GM21723 (cell line): ENCODE measurements at regions not wholly inside any gene's neighbourhood (a gene's known extent, or its start where the extent isn't known, plus 50 kb on each side); places are given as distances from the start of the nearest gene placed in this dataset.
"Not testable (repeated sequence)": the region's sequence is repeated elsewhere in the genome, so short reads cannot be mapped to it uniquely, and the experiment has no call there.

ENCODE experiments used
- ATAC-seq: cut with Tn5 transposase; IDR thresholded peaks from one replicate; pipeline ENCODE4 v1.9.1; 2021; ENCODE audit warnings: mild to moderate bottlenecking, moderate library complexity; ENCODE audit not compliant: unreplicated experiment

DNA sequence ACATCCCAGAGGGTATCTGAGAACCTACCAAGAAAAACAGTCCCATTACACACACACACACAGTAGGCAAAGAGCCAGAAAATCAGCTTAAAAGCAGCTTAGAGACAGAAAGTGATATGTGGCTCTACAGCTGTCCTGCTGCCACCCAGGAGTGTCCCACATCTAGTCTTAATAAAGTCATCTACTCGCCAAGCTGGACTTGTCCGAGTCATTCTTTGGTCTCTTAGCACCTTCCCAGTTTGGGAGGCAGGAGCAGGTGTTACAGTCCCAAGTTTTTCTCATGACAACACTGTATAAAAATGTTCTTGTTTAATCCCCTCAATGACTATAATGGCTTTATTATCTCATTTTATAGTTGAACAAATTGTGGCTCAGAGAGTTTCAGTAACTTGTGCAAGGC, 252.5 kb upstream of the CASK start:
- no peak for ATAC-seq

DNA sequence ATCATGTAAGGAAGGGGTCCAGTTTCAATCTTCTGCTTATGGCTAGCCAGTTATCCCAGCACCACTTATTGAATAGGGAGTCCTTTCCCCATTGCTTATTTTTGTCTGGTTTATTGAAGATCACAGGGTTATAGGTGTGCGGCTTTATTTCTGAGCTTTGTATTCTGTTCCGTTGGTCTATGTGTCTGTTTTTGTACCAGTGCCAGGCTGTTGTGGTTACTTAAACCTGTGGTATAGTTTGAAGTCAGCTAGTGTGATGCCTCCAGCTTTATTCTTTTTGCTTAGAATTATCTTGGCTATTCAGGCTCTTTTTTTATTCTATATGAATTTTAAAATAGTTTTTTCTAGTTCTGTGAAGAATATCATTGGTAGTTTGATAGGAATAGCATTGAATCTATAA, 234.6 kb upstream of the CASK start:
- not testable (repeated sequence) for ATAC-seq

DNA sequence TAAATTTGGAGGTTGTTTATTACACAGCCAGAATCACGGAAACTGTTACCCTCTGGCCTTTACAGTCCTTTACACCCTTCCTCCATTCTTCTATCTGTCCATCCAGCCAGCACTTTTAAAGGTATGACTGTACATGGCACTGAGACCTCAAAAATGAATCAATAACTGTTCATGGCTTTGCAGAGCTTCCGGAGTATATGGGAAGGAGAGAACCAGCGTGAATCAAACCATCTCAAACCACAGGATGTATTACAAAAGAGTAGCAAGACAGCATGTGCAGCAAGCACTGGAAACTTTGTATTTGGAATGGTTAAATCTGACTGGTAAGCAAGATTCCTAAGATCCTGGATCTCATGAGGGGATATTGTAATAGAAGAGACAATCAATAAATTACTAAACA, 228.5 kb upstream of the CASK start:
- no peak for ATAC-seq

DNA sequence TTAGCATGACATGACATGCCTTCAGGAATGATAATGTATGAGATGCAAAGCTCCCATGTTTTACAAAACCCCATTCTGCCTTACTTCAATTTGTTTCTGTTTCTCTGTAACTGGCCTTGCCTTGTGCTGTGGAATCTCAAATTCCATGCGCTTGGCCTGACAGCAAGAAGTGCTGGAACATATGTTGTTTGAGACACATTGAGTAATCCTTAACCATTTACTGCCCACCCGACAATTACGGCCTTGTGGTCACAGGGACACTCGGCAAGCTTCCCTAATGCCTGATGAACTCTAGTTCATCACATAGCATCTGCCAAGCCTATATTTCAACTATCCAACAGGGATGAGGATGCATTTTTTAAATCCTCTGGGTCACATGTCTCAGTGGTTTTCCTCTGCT, 226.4 kb upstream of the CASK start:
- no peak for ATAC-seq

DNA sequence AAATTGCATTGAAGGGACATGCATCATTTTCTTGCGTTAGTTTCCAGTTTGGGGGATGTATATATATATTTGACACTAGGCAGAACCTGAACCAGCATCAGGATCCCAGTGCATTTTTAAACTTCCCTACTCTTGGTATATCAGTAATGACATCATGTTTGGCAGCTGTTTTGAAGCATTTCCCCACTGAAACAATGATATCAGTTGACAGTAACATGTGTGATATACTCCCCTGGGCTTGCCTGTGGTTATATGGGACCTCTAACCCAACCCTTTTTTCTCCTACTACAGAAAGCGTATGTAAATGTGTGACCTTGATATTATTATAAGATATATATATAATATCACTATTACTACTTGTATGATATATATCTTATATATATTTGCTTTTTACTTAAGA, 225.9 kb upstream of the CASK start:
- ATAC-seq, result no peak

DNA sequence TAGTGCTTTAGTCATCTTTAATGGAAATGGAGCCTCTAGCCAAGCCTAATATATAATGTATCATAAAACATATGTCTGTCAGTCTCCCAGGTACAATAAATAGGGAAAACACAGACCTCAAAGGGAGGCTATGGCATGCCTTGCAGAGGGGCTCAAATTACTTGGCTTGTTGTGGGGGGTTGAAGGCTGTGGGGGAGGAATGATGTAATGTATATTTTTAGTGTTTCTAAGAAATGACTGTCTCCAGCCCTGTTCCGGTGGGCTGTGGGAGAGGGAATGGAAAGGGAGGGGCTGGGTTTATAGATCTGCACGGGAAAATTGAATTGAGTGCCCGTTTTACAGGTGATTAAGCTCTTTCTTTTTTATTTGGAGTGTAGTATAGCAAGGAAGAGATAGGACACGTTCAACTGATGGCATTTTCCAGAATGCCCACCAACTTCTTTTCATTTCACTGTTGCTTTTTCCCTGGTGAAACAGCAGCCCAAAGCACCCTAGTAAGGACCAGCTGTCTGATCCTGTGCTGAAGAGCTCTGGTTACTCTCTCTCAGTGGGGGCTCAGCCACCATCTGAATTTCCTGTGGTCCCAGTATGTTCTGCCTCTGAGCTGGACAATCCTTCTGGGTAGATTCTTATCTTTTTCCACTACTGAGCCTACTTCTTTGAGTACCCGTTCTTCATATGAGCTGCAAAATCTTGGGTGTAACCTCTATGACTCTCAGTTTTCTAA, 220.7 kb upstream of the CASK start:
- no peak for ATAC-seq

DNA sequence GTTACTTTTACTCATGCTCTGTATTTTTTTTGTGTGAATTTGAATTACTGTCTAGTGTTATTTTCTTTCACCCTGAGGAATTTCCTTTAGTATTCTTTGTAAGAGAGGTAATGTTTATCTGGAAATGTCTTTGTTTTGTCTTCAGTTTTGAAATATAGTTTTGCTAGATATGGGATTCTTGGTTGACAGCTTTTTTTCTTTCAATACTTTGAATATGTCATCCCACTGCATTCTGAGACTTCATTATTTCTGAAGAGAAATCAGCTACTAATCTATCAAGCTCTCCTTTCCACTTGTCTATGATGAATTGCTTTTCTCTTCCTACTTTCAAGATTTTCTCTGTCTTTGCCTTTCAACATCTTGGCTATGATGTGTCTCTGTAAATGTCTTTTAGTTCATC, 217.0 kb upstream of the CASK start:
- ATAC-seq, result no peak

DNA sequence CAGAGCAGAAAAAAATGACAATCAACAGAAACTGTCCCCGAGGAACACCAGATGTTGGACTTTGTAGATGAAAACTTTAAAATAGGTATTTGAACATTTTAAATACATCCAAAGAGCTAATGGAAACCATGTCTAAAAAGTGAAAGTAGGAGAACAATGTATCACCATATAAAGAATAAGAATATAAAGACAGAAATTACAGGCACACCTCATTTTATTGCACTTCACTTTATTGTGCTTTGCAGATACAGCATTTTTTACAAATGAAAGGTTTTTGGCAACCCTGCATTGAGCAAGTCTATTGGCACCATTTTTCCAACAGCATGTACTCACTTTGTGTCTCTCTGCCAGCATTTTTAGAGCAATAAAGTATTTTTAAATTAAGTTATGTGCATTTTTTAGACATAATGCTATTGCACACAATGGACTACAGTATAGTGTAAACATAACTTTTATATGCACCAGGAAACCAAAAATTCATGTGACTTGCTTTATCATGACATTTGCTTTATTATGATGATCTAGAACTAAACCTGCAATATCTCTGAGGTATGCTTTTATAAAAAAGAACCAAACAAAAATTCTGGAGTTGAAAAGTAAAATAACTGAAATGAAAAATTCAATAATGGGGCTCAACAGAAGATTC, 212.4 kb upstream of the CASK start:
- no peak for ATAC-seq

DNA sequence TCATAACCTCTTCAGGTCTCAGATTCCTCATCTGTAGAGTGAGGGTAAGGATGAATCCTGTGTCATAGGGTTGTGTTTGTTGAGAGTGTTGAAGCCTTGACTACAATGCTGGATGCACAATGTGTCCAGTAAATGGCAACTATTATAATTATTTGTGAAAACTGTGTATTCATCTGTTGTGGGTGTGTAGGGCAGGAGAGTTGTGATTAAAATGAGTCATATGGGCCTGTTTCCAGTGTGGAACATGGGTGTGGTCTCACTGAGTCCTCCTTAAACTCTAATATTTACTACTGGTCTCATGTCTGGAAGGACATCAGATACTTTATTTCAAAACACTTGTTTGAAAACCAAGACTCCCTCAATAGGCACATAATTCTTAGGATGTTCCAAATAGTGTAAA, 208.5 kb upstream of the CASK start:
- ATAC-seq, result no peak

DNA sequence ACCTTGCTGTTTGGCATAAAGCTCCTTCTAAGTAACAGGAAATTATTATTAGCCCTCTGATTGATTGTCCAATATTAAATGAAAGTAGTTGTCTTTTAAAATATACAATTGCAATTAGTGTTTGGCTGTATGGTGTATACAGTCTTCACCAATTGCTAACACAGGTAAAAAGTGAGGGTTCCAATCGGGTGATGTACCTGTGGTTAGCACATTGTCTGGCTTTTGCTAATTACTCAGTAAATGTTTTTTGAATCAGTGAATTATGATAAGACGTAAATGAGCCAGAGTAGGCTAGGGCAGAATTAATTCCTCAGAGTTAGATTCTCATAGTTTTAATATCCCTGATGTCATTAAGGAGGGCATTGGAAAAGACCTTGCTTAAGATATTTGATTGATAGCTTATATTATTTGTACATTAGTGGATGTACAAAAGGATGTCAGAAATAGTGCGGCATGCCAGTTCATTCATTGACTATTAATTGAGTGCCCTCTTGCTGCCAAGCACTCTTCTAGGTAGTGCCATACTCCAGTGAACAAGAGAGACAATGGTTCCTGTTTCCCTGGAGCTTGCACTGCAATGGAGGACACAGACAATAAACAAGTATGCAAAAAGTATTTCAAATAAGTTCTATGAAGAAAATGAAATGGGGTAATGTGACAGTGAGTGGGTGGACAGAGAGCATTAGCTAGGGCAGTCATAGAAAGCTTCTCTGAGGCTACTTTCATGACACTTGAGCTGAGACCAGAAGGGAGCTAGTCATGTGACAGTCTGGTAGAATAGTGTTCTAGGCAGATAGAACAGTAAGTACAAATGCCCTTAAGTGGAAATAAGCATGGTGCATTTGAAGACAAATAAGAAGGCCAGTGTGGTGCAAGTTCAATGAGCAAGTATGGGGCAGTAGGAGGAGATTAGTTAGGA, 205.9 kb upstream of the CASK start:
- ATAC-seq, result no peak

DNA sequence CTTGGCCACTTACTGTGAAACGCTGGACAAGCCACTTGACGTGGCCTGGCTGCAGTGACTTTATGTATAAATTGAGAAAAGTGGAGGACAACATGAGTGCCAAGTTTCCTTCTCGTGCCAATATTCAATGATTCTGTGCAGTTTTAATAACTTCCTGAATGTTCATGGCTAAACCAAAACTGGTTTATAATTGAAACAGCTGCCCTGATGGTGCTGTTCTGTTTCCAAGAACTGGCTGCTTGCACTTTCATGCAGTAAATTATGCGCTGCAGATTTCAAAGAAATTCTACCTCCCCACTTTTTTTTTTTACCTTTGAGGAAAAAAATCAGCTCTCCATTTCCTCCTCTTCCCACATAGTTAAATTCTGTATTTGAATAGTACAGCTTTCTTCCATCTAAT, 205.2 kb upstream of the CASK start:
- no peak for ATAC-seq

DNA sequence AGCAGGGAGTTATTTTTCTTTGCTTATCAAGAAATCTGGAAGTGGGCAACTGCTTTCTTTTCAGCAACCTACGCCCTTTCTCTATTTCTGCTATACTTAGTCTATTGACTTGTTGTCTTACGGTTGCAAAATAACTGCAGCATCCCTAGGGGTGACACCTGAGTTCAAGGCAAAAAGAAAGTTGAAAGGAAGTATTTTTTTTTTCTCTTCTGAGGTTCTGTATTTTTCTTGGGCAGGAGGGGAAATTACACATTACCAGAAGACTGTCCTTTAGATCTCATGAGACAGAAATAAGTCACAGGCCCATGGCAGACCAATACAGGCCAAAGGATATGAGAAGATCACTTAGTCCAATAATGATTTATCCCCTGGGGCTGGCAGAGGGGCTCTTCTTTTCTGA, 204.7 kb upstream of the CASK start:
- peak; percentile 62 for ATAC-seq

DNA sequence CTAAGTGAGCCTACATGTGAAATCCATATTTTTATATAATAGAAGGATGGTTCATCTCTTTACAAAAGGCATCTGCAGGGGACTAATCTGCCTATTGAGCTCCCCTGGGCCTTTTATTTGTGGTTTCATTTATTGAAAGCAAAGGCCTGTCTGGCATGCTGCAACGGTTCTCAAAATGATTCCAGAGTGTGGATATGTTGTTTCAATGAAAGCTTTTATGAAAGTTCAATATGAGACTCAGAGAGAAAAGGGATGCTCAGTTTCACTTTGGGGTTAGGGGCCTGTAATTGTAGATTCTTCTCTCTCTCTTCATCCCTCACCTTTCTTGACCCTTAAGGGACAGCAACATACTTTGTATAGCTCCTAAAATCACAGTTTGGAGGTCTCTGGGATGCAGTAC, 204.2 kb upstream of the CASK start:
- no peak for ATAC-seq

DNA sequence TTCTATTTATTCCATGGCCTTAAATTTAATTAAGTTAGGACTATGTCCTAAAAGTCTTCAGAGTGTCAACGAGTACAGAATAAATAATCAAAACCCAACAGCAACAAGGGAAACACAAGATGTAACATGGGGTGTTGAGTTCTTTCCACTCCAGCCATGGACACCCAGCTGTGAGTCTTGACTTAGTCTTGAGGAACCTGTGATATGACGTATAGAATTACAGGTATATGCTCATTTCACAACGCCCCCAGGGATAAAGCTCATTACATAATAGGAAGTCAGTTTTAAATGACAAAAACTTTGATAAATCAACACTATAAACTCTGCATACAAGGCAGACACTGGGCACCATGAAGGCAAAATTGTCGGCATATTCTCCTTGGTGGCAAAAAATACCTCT, 200.0 kb upstream of the CASK start:
- ATAC-seq, result no peak

DNA sequence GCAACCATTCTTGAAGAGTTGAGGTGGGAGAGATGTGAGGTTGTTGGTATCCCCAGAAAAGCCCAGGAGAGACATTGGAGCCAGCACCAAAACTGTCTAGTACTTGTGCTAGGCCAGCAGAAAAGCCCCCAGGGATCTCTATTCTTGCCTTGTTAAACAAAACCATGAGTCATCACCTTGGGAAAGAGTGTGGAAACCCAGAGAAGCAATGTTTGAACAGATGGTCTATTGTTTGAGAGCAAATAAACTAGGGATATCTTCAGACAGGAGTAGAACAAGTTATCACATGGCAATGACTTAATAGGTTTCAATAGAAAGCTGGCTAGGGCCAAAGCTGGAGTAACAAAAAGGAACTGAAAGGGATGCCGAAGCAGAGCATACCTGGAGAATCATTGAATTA, 195.7 kb upstream of the CASK start:
- ATAC-seq, result no peak

DNA sequence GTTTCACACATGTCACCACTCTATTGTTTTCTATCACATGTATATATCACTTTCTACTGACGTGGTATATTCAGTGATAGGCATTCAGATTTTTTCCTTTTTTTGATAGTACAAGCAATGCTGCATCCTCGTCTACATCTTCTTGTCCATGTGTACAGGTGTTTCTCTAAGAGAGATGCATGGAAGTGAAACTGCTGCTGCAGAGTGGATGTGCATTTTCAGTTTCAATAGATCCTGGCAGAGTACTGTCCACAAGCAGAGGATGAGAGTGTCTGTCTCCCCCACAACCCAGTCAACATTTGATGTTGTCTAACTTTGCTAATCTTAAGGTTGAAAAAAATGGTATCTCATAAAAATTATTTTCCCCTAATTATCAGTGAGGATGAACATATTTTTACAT, 194.0 kb upstream of the CASK start:
- ATAC-seq, result no peak

DNA sequence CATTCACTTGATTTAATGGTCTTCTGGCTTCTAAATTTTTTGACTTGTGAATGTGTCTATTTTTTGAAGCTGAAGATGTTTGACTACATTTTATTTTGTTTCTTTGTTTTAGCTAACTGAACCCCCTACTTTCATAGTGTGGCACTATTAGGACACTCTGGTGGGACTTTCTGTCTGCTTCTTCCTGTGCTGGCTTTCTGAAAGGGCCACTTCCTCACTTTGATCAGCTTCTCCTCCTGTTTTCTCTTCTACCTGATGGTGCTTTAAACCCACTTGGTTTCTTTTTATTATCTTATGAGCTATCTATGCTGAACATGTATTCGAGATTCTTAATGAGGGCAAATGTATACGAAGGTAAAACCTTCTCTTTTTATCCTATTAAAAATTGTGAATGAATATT, 186.1 kb upstream of the CASK start:
- ATAC-seq, result no peak

DNA sequence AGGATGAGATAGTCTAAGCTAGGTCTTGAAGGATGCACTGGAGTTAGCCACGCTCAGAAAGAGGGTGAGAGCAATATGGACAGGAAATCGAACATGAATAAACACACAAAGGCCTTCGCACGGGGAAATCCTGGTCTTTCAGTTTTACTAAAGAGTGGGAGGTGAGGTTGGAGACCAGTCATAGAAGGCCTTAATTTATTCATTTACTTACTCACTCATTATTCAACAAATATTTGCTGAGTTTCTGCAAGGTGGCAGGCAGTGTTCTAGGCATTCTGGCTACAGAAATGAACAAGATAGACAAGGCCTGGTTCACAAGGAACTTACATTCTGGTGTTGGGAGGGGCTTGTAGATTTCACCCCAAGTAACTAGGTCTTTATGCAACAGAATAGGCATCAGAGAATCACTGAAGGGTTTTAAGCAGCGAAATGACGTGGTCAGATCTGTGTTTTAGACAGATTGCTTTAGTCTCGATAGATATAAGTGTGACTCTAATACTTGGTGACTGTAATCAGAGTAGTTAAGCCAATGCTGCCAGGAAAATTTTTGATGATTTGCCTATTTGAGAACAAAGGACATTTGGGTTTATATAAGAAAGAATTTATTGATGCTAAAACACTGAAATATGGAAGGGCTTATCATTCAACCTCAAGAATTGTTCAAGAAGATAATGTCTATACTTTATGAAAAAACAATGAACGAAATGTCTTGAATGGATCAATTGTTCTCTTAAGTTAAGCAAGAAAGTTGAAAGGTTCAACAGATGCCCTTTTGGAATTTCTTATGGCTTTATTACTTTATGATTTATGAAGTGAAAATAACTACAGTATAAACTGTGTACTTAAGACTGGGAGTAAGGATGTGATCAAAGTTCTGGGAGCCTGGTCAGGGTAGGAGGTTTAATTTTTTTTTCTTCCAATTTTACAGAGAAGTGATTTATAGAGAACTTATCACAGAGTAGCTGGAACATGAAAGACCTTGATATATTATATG, 184.4 kb upstream of the CASK start:
- ATAC-seq, result no peak

DNA sequence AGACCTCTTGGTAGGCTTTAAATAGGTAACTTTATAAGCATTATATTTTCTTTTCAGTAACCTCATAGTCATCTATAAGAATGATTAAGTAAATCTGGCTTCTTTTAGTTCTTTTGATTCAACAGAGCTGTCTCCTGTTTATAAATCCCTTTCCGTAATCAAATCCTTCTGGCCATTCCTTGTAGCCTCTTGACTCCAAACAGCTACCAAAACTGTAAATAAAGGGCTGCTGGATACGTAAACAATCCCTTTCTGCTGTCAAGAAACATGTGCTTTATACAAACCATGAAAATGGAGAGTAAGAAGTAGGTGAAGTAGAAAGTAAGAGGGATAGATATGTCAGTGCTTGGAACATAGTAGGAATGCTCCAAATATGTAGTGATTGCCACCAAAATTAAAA, 183.2 kb upstream of the CASK start:
- no peak for ATAC-seq

DNA sequence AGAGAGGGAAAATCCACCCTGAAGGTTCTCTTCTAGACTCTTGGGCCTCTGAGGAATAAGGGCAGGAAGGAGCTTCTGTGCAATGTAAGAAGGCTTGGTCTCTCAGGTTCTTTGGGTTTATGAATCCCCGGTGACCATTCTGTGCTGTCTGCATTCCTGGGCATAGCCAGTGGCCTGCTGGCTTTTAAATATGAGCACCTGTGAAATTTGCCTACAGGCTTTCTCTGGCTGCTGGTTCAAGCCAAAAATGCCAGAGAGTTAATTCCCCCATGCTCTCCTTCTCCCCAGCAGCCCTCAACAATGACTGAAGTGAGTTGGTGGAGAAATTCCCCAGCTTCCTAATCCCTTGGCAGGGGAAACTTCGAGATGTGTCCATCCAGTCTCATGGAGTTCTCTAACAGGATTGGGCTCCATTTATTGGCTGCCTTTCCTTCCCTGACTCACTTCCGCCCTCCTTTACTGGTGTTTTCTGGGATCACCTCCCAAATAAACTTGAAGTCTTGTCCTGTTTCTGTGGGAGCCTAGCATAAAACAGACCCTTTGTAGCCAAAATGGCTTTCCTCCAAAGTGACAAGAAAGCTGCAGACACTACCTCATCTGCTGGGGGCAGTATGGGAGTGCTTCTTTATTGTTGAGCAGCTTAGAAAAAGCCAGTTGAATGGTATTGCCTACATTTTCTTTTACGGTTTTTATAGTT, 179.4 kb upstream of the CASK start:
- no peak for ATAC-seq
